PFSK-1 (cell line): ENCODE measurements at regions not wholly inside any gene's neighbourhood (a gene's known extent, or its start where the extent isn't known, plus 50 kb on each side); places are given as distances from the start of the nearest gene placed in this dataset.

Experiments
- FOXP2 ChIP-seq: optimal IDR thresholded peaks from 2 replicates; pipeline ENCODE3; 2011; ENCODE audit warnings: borderline replicate concordance, control low read depth, inconsistent platforms; ENCODE audit not compliant: insufficient read depth; ENCODE audit errors: extremely low read length, extremely low read depth
- POLR2AphosphoS5 ChIP-seq: IDR thresholded peaks from 2 replicates; pipeline ENCODE4 v1.6.1; 2012; ENCODE audit warnings: low read depth, mild to moderate bottlenecking, control low read depth, low read length, moderate library complexity
- REST ChIP-seq, 2 experiments: IDR thresholded peaks; 2 replicates each; pipeline versions ENCODE4 v1.6.1 to v1.8.0; 2011 to 2012; ENCODE audit warnings: low read depth in 2 of 2, low read length in 2 of 2, control low read depth in 1 of 2, inconsistent platforms in 1 of 2, mild to moderate bottlenecking in 1 of 2, moderate library complexity in 1 of 2; ENCODE audit not compliant: insufficient read depth in 1 of 2
- SIN3A ChIP-seq: IDR thresholded peaks from 2 replicates; pipeline ENCODE4 v1.6.1; 2012; ENCODE audit warnings: mild to moderate bottlenecking, low read length, moderate library complexity, borderline replicate concordance; ENCODE audit not compliant: insufficient read depth
- TAF1 ChIP-seq: IDR thresholded peaks from 2 replicates; pipeline ENCODE4 v1.6.1; 2012; ENCODE audit warnings: low read length, control low read depth, borderline replicate concordance; ENCODE audit not compliant: insufficient read depth

DNA sequence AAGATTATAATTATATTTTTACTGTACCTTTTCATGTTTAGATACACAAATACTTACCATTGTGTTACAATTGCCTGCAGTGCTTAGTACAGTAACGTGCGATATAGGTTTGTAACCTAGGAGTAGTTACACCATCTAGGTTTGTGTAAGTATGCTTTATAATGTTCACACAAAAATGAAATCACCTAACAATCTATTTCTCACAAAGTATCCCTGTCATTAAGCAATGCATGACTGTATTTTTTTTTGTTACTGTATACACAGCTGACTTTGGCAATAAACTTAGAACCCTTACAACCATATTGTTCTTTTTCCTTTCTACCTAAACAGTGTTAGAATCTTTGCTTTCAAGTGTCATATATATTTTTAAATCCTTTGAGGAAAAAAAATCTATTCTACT is 303.0 kb upstream of the E2F7 start:
- no peak for TF ChIP-seq TAF1
- TF ChIP-seq REST (IDR thresholded peaks at IDR 0.05; ENCODE audit: insufficient read depth in 1 of 2, low read depth in 2 of 2, low read length in 2 of 2) = no peak
- TF ChIP-seq SIN3A = no peak
- TF ChIP-seq POLR2AphosphoS5 = no peak
- TF ChIP-seq FOXP2 = no peak

GRCh38 chr12:77366616-77367015 is 301.2 kb upstream of the E2F7 start:
- no peak for TF ChIP-seq SIN3A
- TF ChIP-seq REST (IDR thresholded peaks at IDR 0.05; ENCODE audit: insufficient read depth in 1 of 2, low read depth in 2 of 2, low read length in 2 of 2) = no peak

DNA sequence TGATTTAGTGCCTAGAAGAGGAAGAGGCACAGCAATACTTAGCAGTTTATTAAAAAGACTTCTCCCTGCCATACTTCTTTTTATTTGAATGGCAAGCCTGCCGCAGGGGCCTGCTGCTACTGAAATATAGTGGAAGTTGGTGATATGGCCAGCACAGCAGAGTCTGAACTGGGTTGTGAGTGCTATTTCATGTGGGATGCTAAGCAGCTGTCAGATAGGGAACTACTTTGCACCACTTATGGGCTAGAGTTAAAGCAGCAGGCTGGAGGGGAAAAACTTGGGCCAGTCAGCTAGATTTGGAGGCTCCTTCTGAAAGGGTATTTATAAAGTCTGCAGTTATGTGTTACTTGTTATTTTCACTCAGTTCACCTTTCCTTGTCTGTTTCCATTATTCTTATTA is 299.0 kb upstream of the E2F7 start:
- no peak for TF ChIP-seq FOXP2
- TF ChIP-seq POLR2AphosphoS5 = no peak
- no peak for TF ChIP-seq TAF1
- TF ChIP-seq SIN3A = no peak
- no peak for TF ChIP-seq REST (IDR thresholded peaks at IDR 0.05; ENCODE audit: insufficient read depth in 1 of 2, low read depth in 2 of 2, low read length in 2 of 2)

- TF ChIP-seq FOXP2 = no peak
- no peak for TF ChIP-seq POLR2AphosphoS5
- TF ChIP-seq REST (IDR thresholded peaks at IDR 0.05; ENCODE audit: insufficient read depth in 1 of 2, low read depth in 2 of 2, low read length in 2 of 2) = no peak
- TF ChIP-seq TAF1 = no peak
- no peak for TF ChIP-seq SIN3A
These were observed 297.3 kb upstream of the E2F7 start for GRCh38 chr12:77362509-77363210.

GRCh38 chr12:77357655-77358054 is 292.3 kb upstream of the E2F7 start:
- TF ChIP-seq POLR2AphosphoS5 = no peak
- no peak for TF ChIP-seq SIN3A
- TF ChIP-seq REST (IDR thresholded peaks at IDR 0.05; ENCODE audit: insufficient read depth in 1 of 2, low read depth in 2 of 2, low read length in 2 of 2) = no peak
- no peak for TF ChIP-seq FOXP2
- no peak for TF ChIP-seq TAF1
